ENCODE measurements at regions not wholly inside any gene's neighbourhood (a gene's known extent, or its start where the extent isn't known, plus 50 kb on each side); places are given as distances from the start of the nearest gene placed in this dataset.

- no peak for TF ChIP-seq CTCF (IDR thresholded peaks at IDR 0.05; ENCODE audit: low read length, missing control alignments)
- no peak for DNase-seq (ENCODE audit: low read depth)
- H3K4me3 ChIP-seq (replicated peaks; ENCODE audit: low read depth, low read length): no peak overlapping the region
Observed at GRCh38 chr13:22176968-22177520, 506.2 kb downstream of the FGF9 start.

GRCh38 chr13:22178878-22179277, 508.0 kb downstream of the FGF9 start:
- TF ChIP-seq CTCF (IDR thresholded peaks at IDR 0.05; ENCODE audit: low read length, missing control alignments): no peak
- no peak for DNase-seq (ENCODE audit: low read depth)
- no peak overlapping the region for H3K4me3 ChIP-seq (replicated peaks; ENCODE audit: low read depth, low read length)

GRCh38 chr13:22187329-22187728, 516.5 kb downstream of the FGF9 start:
- DNase-seq (ENCODE audit: low read depth): no peak

GRCh38 chr13:22189176-22190048, 518.5 kb downstream of the FGF9 start:
- no peak for DNase-seq (ENCODE audit: low read depth)
- TF ChIP-seq CTCF (IDR thresholded peaks at IDR 0.05; ENCODE audit: low read length, missing control alignments): no peak

More at GRCh38 chr13:22187329-22187728, 516.5 kb downstream of the FGF9 start:
- TF ChIP-seq CTCF (IDR thresholded peaks at IDR 0.05; ENCODE audit: low read length, missing control alignments): no peak
- H3K4me3 ChIP-seq (replicated peaks; ENCODE audit: low read depth, low read length): no peak overlapping the region

GRCh38 chr13:22193070-22193469, 522.2 kb downstream of the FGF9 start:
- no peak for TF ChIP-seq CTCF (IDR thresholded peaks at IDR 0.05; ENCODE audit: low read length, missing control alignments)
- DNase-seq (ENCODE audit: low read depth): no peak
- H3K4me3 ChIP-seq (replicated peaks; ENCODE audit: low read depth, low read length): no peak overlapping the region

More at GRCh38 chr13:22189176-22190048, 518.5 kb downstream of the FGF9 start:
- no peak overlapping the region for H3K4me3 ChIP-seq (replicated peaks; ENCODE audit: low read depth, low read length)

- no peak overlapping the region for H3K4me3 ChIP-seq (replicated peaks; ENCODE audit: low read depth, low read length)
- no peak for DNase-seq (ENCODE audit: low read depth)
- no peak for TF ChIP-seq CTCF (IDR thresholded peaks at IDR 0.05; ENCODE audit: low read length, missing control alignments)
Observed at GRCh38 chr13:22194106-22194805, 523.4 kb downstream of the FGF9 start.
